Ovary (tissue), 3 donors: ENCODE measurements at regions not wholly inside any gene's neighbourhood (a gene's known extent, or its start where the extent isn't known, plus 50 kb on each side); places are given as distances from the start of the nearest gene placed in this dataset.

Experiments used
- CTCF ChIP-seq, 3 donors: fragments of 450-650 bp in 2 of 3; fragments of 200-600 bp in 1 of 3; IDR thresholded peaks; one replicate each; pipeline versions ENCODE4 v1.5.1 to v1.8.0; 2016 to 2022; ENCODE audit warnings: antibody characterized with exemption in 3 of 3, mild to moderate bottlenecking in 1 of 3
- EP300 ChIP-seq: sonication (generic); formaldehyde crosslinking; IDR thresholded peaks from one replicate; pipeline ENCODE4 v1.6.1; 2017; ENCODE audit warnings: antibody characterized with exemption
- POLR2A ChIP-seq: fragments of 450-650 bp; IDR thresholded peaks from one replicate; pipeline ENCODE4 v1.6.1; 2017; ENCODE audit warnings: antibody characterized with exemption, mild to moderate bottlenecking, moderate library complexity
- donor health status: DM: no; HTN: no; CAD: no.

GRCh38 chr1:168397806-168398205 lies 117.1 kb downstream of the TBX19 start:
- no peak for TF ChIP-seq CTCF (IDR thresholded peaks at IDR 0.05)
- TF ChIP-seq POLR2A, result no peak
- TF ChIP-seq EP300, result no peak
